GM21529 (cell line): ENCODE measurements at regions not wholly inside any gene's neighbourhood (a gene's known extent, or its start where the extent isn't known, plus 50 kb on each side); places are given as distances from the start of the nearest gene placed in this dataset.

Experiments
- ATAC-seq: cut with Tn5 transposase; IDR thresholded peaks from one replicate; pipeline ENCODE4 v1.9.1; 2021; ENCODE audit not compliant: unreplicated experiment

GRCh38 chr5:28779161-28779754, 1740.9 kb upstream of the CDH9 start:
- ATAC-seq = no peak

GRCh38 chr5:28770307-28770706, 1731.9 kb upstream of the CDH9 start:
- ATAC-seq = no peak

- no peak for ATAC-seq
Observed at GRCh38 chr5:28766565-28767158, 1728.3 kb upstream of the CDH9 start.

DNA sequence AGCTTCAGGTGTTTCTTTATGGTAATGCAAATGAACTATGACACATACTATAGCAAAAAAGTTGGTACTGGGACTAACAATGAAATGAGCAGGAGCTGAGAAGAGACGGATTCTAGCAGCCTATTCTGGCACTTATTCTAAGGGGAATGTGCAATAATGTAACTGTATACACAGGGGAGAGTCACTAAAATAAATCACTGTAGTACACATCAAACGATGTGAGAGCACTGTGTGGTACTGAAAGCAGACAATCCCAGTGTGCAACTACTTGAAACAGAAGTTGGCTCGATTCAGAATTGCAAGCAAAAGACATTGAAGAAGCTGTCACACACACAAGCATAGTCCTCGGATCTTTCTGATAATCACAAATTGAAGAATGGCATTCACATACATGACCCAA, 1713.0 kb upstream of the CDH9 start:
- ATAC-seq = no peak

GRCh38 chr5:28750251-28750650, 1711.9 kb upstream of the CDH9 start:
- ATAC-seq = no peak

GRCh38 chr5:28748446-28748845, 1710.1 kb upstream of the CDH9 start:
- ATAC-seq = no peak

DNA sequence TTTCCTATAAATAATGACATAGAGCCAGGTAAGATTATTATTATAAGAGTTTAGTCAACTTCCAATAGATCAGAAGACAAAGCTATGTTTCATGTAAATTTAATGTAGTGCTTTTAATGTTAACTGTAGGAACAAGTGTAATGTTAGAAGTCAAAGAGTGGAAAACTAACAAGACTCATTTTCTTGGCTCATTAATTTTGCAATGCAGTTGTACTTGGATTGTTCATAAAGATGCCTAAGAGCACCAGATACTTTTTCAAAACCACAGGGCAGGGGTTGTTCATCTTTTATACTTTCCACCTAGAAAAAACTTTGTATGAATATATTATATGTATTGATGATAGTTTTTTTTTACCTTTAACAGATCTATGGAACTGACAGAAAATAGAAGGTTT, 1705.3 kb upstream of the CDH9 start:
- no peak for ATAC-seq

- no peak for ATAC-seq
Observed at GRCh38 chr5:28743025-28743715, 1704.8 kb upstream of the CDH9 start.

- no peak for ATAC-seq
Observed at GRCh38 chr5:28737682-28738081, 1699.3 kb upstream of the CDH9 start.

GRCh38 chr5:28737222-28737621, 1698.8 kb upstream of the CDH9 start:
- ATAC-seq = no peak

DNA sequence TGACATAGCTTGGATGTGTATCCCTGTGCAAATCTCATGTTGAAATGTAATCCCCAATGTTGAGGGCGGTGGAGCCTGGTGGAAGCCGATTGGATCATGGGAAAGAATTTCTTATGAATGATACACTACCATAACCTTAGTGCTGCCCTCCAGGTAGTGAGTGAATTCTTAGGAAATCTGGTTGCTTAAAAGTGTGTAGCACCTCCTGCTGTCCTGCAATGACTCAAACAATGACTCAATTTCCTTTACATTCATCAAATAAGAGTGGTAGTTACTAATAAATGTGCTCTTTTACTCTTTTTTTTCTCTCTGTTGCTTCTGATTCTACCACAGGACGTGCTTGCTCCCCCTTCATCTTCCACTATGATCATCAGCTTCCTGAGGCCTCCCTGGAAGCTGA, 1696.0 kb upstream of the CDH9 start:
- ATAC-seq = no peak

DNA sequence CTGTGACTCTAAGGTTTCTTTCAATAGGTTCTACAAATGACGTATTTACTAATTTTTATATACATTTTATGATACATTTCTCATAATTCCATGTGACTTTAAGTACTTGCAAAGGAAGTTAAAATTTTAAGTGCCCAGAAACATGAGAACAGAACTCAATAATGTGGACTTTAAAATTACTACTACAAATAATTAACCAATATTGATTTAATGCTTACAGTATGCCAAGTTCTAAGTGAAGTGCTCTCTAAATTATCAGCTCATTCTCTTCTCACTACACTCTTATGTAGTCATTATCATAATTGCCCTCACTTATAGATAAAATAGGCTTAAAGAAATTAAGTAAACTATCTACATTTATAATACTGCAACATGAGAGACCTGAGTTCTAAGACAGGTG, 1690.7 kb upstream of the CDH9 start:
- no peak for ATAC-seq

- no peak for ATAC-seq
Observed at GRCh38 chr5:28726815-28727214, 1688.4 kb upstream of the CDH9 start.

DNA sequence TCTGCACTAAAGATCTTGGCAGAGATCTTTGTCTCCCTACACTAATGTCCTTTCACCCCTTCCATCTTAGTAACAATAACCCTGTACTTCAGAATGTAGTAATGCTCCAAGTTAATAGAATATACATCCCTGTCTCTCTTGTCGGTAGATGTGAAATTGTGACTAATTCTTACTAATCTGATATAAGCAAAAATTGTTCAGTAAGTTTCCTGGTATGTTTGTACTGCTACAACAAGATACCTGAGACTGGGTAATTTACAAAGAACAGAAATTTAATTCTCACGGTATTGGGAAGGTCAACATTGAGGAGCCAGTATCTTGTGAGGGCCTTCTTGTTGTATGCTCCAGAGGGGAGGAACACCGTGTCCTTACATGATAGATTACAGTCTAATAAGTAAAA, 1686.6 kb upstream of the CDH9 start:
- no peak for ATAC-seq

DNA sequence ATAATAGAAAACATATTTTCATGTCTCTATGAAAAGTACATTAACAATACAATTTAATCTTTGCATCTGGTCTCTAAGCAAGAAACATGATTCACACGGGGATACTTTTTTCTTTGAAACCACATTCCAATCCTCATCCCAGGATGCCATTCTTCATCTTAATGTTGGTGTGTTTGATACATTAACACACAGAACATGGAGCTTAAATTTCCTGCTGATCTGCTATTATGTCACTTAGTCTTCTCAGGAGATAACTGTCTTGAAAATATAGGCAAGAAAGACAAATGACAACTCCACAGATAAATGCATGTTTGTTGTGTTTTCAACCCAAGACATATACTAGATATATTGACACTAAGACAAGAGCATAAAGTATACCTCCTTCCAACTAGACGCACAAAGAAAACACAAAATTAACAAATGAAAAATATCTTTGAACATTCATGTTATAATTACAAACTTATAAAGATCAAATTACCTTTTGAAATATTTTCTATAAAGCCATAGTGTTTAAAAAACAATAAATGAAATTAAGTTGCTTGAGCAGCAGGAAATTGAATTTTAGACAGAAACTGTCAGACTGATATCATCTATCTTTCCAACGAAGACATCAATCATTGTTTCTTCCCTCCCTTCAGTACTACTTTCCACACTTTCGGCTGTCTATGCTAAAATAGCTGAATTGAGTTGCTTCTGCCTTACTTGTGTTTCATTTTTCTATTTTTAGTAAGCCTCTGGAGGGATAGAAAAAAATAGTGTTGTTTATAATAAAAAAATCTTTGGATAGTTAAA, 1676.7 kb upstream of the CDH9 start:
- no peak for ATAC-seq

- ATAC-seq = no peak
Observed at GRCh38 chr5:28710360-28710759, 1672.0 kb upstream of the CDH9 start.

DNA sequence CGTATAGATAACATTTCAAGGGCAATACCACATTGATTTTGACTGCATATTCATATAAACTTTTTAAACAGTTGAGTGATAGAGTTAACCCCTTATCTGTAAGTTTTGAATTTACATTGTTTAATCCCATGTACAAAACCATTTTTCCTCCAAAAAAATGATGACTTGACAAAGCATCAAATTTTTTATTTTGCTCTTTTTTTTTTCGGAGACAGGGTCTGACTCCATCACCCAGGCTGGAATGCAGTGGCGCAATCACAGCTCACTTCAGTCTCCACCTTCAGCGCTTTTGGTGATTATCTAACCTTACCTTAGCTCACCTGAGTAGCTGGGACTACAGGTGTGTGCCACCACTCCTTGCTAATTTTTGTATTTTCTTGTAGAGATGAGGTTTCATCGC, 1670.1 kb upstream of the CDH9 start:
- ATAC-seq = no peak

- no peak for ATAC-seq
Observed at GRCh38 chr5:28707706-28708105, 1669.3 kb upstream of the CDH9 start.

DNA sequence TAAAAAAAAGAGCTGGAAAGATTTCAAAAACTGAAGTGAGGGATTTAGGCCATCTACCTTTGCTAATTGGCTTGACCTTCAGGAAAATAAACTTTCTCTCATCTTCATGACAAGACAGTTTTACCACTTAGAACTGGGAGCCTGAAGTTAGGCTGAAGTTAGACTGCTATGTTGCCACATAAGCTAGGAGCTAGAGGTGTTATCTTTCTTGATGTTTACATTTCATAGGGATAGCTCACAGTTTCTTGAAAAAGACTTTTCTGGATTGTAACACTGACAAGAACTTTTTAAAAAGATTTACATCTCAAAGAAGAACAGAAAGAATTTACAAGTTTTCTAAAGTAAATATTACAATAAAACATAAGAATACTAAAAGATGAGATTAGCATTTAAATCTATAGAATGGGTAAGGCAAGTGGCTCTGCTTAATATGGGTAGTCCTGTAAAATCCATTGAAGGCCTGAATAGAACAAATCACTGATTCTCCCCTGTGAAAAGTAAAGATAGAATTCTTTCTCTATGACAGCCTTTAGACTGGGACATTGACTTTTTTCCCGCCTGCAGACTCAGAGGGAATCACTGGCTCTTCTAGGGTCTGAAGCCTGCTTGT, 1665.4 kb upstream of the CDH9 start:
- ATAC-seq = no peak

DNA sequence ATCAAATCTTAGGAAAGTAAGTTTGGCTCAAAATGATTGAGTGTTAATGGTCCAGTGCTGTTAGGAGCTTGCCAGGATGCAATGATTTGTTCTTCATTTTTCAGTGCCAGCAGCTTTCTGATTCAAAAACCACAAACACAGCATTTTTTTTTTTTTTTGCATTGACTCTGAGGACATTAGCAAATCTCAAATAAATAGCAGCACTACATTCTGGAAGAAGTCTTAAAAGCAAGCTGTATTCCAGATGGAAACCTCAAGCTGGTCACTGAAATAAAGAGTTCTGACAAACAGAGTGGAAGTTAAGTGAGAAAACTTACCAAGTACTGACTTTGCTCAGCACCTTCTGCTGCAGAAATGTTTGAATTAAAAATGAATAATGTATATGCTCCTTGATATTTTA, 1653.1 kb upstream of the CDH9 start:
- ATAC-seq = no peak

GRCh38 chr5:28685794-28686193, 1647.4 kb upstream of the CDH9 start:
- no peak for ATAC-seq
